GM18868 (cell line): ENCODE measurements at regions not wholly inside any gene's neighbourhood (a gene's known extent, or its start where the extent isn't known, plus 50 kb on each side); places are given as distances from the start of the nearest gene placed in this dataset.

Experiments
- ATAC-seq: cut with Tn5 transposase; IDR thresholded peaks from one replicate; pipeline ENCODE4 v1.9.1; 2021; ENCODE audit warnings: mild to moderate bottlenecking, moderate library complexity; ENCODE audit not compliant: unreplicated experiment

- ATAC-seq, result no peak
Observed at GRCh38 chr2:204315236-204315662, 230.0 kb upstream of the PARD3B start.

DNA sequence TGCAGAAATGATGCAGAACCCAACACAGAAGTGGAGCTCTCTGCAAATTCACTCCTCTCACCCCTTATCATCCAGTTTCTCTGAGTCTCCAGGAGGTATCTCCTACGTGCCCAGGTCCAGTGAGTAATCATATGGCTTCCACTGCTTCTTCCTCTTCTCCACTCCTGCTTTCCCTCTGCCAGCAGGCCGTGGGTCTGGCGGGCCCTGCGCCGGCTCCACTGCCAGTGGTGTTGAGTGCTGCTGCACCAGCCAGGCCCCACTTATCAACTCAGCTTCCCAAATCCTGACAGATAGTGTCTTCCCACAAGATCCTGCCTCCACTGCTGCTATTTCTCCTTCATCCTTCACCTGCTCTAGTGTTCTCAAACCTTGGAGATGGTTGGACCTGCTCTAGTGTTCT, 227.6 kb upstream of the PARD3B start:
- no peak for ATAC-seq

DNA sequence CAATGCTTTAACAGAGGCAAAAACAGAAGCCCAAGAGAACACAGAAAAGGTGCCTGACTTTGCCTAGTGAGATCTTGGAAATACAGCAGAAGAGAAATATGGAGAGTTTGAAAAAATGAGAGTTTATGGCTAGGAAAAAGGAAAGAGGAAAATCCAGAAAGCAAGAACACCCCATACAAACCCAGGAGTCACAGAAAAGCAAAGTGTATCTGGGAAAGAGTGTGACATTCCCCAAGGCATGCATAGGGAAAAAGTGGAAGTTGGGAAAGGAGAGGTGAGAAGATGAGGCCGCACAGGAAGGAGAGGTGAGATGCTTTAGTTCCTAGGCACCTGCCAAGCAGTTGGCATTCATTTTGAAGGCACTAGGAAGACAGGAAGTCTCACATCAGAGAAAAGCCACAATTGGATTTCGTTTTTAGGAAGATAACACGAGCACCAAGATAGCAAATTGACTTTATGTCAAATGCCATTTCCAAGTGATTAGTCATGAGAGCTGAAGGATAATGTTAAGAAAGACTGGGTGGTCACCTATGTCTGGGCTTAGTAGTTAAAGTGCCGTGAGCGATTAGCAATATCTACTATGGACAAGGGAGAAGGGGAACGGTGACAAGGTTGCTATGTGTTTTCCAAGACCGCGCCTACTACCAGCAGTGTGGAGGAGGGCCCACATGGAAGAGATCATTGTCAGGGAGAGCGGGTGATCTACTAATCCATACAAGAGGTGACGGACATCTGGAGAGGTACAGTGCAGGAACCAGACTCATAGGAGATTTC, 224.1 kb upstream of the PARD3B start:
- ATAC-seq, result no peak

- no peak for ATAC-seq
Observed at GRCh38 chr2:204321910-204322751, 223.1 kb upstream of the PARD3B start.

DNA sequence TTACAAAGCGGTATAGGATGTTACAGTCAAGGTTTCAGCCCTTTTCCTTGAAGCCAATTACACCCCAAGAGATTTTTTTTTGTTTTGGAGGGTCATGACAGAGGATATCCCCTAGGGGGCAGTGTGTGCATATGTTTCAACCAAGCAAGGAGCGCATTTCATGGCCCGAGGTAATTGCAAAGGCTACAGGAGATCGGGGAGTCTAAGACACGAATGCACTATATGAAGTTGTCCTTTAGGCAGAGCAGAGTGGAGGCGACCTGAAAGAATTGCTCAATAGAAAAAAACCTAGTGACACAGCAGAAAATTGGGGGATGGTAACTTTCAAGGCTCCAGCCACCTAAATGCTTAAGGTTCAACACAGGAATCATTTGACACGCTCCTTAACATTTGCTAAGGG, 219.8 kb upstream of the PARD3B start:
- ATAC-seq, result peak; percentile 92

GRCh38 chr2:204328373-204328772, 216.9 kb upstream of the PARD3B start:
- no peak for ATAC-seq

DNA sequence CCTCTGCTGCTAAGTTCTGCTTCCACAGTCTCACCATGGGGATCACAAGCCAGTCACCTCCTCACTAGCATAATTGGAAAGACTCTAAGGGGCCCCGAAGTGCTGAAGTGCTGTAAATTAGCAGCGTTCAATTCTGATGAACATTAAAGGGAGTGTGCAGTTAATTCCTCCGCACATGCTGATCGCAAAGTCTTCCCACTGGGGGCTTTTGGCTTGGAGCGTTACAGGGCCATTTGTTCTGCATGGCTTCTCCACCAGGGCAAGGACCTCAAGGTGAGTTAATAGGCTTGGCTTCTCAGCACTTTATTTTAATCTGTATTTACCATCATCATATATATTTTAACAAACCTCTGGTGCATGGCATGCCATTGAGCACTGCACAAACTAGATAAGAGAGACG, 216.3 kb upstream of the PARD3B start:
- no peak for ATAC-seq

GRCh38 chr2:204329532-204329931, 215.7 kb upstream of the PARD3B start:
- ATAC-seq, result no peak

GRCh38 chr2:204331180-204331579, 214.1 kb upstream of the PARD3B start:
- ATAC-seq, result no peak

GRCh38 chr2:204331988-204332387, 213.3 kb upstream of the PARD3B start:
- no peak for ATAC-seq

DNA sequence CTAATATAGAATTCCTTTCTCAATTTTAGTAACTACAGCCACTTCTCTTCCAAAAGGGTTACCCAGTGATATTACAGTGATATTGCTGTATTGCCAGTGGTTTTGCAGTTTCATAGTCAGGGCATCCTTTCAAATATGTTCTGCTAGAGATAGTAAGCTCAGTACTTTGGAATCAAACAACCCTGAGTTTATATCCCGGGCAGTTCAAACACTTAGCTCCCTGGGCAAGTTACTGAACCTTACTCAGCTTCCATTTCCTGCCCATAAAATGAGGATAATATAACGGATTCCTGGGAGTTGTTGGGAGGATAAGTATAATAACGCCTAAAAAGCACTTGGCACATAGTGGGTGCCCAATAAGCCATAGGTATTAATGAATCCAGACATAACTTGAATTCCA, 212.6 kb upstream of the PARD3B start:
- ATAC-seq, result no peak

DNA sequence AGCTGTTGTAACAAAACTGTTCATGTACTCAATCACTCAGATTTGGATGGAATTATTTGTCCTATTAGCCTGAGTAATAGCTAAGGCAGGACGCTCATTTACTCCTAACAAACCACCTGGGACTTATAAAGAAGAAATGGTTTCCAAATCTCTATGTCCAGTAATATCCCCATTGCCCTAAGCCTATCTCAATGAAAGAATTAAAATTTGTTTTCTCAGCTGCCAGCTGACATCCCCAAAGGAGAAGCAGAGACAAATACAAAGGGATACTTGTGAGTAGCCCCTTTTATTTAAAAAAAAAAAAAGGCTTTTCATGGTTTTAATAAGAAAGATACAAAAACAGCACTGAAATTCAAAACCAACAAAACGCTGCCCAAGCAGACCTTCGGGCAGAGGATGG, 211.4 kb upstream of the PARD3B start:
- ATAC-seq, result no peak

GRCh38 chr2:204335451-204336058, 209.7 kb upstream of the PARD3B start:
- no peak for ATAC-seq

DNA sequence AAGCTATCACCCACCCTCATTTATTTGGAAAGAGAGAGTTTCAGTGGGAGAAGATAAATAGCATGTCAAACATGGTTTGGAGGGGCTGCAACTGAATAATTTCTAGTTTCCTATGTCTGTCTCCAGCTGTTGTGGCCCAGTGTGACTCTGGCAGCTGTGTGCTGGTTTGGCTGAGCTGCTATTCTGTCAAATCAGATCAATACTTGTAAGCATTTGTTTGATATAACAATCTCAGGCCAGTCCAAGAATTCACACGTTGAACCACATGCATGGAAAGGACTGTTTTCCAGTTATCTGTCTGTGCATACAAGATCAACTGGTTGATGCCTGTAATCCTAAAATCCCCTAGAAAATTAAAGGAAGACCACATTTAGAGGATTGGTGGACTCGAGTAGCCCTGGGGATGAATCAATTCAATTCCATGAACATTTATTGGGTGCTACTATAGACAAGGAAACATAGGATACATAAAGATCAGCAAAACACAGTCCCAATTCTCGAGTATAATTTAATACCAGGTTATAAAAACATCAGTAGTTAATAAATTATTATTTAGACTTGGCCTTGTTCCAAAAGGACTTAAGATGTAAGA, 209.0 kb upstream of the PARD3B start:
- ATAC-seq, result no peak

DNA sequence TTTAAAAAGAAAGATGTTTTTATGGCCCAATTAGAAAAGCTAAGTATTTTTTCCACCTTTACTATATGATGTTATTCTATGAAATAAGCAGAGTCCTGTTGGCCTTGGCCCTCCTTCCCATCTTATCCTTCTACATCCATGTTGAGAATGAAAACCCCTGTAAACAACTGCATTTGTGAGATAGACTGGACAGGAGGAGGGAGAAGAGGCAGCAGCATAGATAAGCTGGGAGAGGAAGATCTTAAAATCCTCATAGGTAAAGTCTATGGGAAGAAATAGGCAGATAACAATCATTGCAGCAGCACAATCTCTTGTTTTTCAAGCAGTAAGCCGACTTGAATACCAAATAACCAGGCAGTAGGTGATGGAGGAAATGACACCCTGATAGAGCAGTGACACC, 207.6 kb upstream of the PARD3B start:
- no peak for ATAC-seq

- no peak for ATAC-seq
Observed at GRCh38 chr2:204339212-204339715, 206.0 kb upstream of the PARD3B start.

GRCh38 chr2:204340511-204340910, 204.8 kb upstream of the PARD3B start:
- ATAC-seq, result no peak

DNA sequence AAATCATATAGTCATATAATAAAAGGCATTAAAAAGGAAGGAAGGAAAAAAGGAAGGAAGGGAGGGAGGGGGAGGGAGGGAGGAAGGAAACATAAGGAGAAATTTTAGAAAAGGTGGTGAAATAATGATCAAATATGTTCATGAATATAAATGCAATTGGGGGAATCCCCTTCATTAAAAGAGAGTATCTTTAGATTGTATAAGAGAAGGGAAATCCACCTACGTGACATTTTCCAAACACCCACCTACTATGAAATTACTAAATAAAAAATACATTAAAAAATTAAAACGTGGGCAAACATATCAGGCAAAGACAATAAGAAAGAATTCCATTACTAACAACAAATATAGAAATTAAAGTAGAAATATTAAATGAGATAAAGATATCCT, 203.4 kb upstream of the PARD3B start:
- no peak for ATAC-seq

- no peak for ATAC-seq
Observed at GRCh38 chr2:204343685-204344084, 201.6 kb upstream of the PARD3B start.

DNA sequence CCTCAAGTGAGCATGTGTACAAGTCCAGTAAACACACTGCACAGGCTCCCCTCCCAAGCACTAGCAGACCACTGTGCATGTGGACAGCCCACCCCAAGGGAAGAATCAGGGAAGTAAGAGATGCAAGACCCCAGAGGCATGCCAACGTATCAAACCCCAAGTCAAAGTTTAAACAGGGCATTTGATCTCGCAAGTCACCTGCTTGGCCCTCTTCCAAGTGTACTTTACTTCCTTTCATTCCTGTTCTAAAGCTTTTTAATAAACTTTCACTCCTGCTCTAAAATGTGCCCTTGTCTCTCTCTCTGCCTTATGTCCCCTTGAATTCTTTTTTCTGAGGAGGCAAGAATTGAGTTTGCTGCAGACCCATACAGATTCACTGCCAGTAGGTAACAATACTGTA, 201.2 kb upstream of the PARD3B start:
- no peak for ATAC-seq

DNA sequence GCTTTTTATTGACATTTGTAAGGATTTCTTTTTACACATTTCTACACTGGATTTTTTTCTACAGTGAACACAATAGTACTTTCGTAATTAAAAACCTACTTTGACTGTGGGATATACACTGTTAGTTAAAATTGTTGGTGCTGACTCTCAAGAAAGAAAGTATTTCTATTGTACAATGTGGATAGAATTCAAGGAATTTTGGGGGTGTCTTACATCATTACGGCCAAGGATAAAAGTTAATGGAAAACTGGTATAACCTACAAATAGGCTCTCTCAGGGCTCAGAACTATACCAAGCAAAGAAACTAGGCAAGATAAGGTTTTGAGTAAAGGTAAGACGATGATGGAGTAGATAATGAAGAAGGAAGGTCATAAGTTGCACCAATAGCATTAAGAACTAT, 198.4 kb upstream of the PARD3B start:
- no peak for ATAC-seq
